GM23248 (cell line): ENCODE measurements at regions not wholly inside any gene's neighbourhood (a gene's known extent, or its start where the extent isn't known, plus 50 kb on each side); places are given as distances from the start of the nearest gene placed in this dataset.

Experiments
- EZH2 ChIP-seq: fragments of 200-600 bp; sonication (generic); IDR thresholded peaks from 2 replicates; pipeline ENCODE4 v1.6.1; 2018; ENCODE audit warnings: antibody characterized with exemption, mild to moderate bottlenecking; ENCODE audit not compliant: insufficient read depth, poor library complexity, severe bottlenecking
- EZH2phosphoT487 ChIP-seq: fragments of 200-600 bp; sonication (generic); IDR thresholded peaks from 2 replicates; pipeline ENCODE4 v1.6.1; 2018; ENCODE audit warnings: antibody characterized with exemption, moderate library complexity, mild to moderate bottlenecking, low read depth; ENCODE audit not compliant: insufficient read depth

DNA sequence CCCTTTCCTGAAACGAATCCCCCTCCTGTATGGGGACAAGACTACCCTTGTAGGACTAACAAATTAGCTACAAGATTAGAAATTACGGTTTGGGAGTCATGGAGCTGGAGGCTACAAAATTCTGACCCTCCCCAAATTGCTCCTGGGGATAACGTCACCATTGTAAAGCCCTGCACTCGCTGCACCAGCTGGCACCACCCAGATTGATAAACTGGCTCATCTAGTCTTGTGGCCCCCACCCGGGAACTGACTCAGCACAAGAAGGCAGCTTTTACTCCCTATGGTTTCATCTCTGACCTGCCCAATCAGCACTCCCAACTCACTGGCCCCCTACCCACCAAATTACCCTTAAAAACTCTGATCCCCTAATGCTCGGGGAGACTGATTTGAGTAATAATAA lies 150.6 kb upstream of the TSC22D1 start:
- TF ChIP-seq EZH2phosphoT487 = no peak
- no peak for TF ChIP-seq EZH2
